SKM-1 (cell line): ENCODE measurements at regions not wholly inside any gene's neighbourhood (a gene's known extent, or its start where the extent isn't known, plus 50 kb on each side); places are given as distances from the start of the nearest gene placed in this dataset.
"Not testable (repeated sequence)": the region's sequence is repeated elsewhere in the genome, so short reads cannot be mapped to it uniquely, and the experiment has no call there.

Experiments used
- DNase-seq: peaks from one replicate; lab custom pipeline; 2025; ENCODE audit not compliant: unreplicated experiment; lab: John Stamatoyannopoulos, UW

- DNase-seq = no peak
Observed at GRCh38 chr11:38060136-38060535, 1462.1 kb upstream of the RAG2 start.

DNA sequence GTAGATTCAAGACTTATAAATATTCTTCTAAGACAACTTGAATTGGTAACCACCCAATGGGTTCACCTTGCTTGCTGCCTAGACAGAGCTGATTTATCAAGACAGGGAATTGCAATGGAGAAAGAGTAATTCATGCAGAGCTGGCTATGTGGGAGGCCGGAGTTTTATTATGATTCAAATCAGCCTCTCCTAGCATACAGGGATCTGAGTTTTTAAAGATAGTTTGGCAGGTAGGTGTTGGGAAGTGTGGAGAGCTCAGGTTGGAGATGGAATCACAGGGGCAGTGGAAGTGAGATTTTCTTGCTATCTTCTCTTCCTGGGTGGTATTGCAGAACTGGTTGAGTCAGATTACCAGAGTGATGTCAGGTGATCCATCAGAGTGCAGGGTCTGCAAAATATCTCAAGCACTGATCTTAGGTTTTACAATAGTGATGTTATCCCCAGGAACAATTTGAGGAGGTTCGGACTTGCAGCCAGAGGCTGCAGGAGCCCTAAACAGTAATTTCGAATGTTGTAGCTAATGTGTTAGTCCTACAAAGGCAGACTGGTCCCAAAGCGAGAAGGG is 1448.6 kb upstream of the RAG2 start:
- DNase-seq = no peak

DNA sequence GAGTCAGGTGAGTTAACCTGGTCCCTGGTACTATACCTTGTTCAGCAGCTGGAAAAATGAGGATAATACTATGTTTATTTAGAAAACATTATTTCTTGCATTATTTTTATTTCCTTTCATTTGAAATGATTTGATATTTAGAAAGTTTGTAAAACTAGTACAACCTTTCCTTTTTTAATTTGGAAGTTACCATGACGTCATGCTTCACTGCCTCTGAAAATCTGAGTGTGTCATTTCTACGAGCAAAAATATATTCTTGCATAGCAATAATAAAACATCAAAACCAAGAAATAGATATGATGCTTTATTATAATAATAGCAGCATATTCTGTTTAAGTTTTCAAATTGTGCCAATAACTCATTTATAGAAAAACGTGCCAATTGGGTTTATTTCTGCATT is 1445.0 kb upstream of the RAG2 start:
- DNase-seq = no peak

GRCh38 chr11:38038777-38039176 is 1440.7 kb upstream of the RAG2 start:
- no peak for DNase-seq

- DNase-seq = no peak
Observed at GRCh38 chr11:38019072-38019775, 1421.2 kb upstream of the RAG2 start.

GRCh38 chr11:38014405-38014804 is 1416.4 kb upstream of the RAG2 start:
- no peak for DNase-seq

GRCh38 chr11:38013157-38013556 is 1415.1 kb upstream of the RAG2 start:
- DNase-seq = no peak

GRCh38 chr11:38011496-38011895 is 1413.5 kb upstream of the RAG2 start:
- no peak for DNase-seq

DNA sequence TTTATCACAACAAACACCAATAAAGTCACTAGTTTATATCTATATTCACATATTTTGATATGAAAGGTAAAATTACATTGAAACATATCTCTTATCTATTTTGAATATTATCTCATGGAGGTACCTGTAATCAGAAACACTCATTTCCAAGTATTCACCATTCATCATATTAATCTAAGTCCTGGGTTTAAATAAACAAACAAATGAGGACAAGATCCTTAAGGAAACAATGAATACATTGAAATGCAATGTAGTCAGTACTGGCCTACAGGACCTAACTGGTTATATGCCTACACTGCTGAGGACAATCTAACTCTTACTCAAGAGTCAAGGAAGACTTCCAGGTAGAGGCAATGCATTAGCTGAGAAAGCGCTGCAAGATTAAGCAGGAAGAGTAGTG is 1411.9 kb upstream of the RAG2 start:
- DNase-seq = no peak

DNA sequence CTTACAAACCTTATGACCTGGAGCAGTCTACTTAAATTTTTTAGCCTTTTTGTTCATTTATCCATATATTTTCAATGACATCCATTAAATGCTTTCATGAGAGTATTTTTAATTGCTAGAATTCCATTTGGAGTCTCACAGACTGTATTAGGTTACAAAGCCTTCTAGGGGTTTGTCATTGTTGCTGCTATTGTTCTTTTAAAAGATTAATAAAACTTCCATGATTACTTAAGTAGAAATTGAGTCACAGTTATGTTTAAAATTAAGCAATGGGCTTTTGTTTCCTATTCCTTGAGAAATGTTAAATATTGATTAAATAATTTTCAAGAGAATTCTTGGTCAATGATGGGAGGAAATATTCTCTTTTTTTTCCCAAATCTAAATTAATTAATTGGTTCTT is 1408.4 kb upstream of the RAG2 start:
- no peak for DNase-seq

- DNase-seq = no peak
Observed at GRCh38 chr11:38005597-38005996, 1407.6 kb upstream of the RAG2 start.

DNA sequence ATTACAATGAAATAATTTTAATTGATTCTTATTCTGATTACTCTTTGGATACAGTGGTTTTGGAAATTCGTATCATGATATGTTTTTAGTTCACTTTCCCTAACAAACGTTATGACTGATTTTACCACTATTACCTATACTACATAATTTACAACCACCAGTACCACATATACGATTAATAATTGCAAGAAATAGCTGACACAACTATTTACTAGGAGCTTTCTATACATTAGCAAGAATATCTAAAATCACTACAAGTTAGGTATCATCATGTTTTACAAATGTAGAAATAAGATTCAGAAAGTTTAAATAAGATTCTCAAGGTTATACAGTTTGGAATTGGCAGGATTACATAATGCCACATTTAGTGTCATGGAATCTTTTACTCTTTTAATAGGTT is 1401.1 kb upstream of the RAG2 start:
- DNase-seq = no peak

DNA sequence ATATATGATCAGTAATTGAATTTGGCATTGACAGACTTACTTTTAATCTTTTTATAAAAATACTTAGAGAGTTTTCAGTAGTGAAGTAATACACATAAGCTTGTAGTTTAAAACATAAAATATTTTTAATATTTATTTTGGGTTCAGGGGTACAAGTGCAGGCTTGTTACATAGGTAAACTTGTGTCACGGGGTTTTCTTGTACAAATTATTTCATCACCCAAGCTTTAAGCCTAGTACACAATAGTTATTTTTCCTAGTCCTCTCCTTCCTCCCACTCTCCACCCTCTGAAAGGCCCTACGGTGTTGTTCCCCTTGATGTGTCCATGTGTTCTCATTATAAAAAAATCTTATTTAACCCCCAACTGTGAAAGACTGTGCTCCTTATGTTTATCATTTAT is 1397.8 kb upstream of the RAG2 start:
- DNase-seq = no peak

DNA sequence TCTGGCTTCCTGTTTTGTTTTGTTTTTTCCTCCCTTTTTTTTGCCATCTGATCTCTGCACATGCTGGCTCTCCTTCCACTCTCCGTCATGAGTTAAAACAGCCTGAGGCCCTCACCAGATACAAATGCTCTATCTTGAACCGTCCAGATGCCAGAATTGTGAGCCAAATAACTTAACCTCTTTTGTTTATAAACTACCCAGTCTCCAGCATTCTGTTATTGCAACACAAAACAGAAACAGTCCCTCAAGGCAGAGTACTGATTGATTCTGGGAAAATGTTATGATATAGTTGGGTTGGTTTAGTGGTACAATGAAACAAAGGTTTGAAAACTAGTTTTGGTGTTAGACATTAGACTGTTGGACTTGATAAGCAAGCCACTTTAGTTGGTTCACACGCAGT is 1390.0 kb upstream of the RAG2 start:
- DNase-seq = no peak

DNA sequence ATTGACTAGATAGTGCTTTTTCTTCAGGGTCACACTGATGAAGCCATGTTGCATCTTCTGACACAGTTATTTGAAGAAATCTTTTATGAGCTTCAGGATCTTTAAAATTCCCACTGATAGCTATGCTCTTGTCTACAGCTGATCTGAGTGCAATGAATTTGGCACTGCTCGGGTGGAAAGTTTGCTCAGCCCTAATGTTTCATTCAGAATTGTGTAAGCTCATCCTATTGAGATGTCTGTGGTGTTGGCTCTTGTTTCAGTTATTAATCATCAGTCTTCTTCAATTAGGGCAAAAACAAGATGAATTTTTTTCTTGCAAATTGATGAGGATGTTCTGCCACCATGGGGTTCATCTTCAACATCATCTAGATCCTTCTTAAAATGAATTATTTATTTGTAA is 1387.0 kb upstream of the RAG2 start:
- DNase-seq = no peak

DNA sequence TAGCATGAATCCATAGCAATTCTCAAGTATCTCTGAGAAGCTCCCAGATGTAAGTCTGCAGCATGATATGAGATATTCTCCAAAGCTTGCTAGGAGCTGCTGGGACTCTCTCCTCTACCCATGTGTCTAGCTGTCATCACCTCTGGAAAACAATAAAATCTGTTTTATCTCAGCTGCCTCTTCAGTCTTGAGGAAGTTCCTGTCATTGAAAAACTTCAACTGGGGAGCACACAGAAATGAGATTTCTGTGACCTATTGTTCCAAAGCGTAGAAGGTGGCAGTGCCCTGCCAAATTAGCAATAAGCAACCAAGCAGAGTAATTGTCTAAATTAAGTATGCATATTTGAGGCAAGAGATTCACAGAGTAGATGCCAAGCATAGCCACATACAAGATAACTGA is 1380.6 kb upstream of the RAG2 start:
- no peak for DNase-seq

GRCh38 chr11:37973941-37974340 is 1375.9 kb upstream of the RAG2 start:
- no peak for DNase-seq

DNA sequence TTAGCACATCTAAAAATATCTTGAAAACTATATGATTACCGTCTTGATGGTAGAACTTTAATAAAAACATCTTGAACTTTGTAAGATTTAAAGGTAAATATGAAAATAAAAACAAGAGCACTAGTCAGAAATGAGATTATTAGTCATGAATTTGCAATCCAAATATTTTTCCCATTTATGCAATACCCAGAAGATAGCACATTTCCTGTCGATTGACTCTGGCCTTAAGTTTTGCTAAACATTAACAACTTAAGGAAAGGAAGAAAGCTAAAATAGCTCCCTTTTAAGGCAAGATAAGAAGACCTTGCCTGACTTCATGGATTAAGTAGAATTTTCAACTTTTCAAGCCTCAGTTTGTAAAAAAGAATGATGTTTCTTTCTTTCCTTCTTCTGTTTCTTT is 1374.7 kb upstream of the RAG2 start:
- DNase-seq = no peak

DNA sequence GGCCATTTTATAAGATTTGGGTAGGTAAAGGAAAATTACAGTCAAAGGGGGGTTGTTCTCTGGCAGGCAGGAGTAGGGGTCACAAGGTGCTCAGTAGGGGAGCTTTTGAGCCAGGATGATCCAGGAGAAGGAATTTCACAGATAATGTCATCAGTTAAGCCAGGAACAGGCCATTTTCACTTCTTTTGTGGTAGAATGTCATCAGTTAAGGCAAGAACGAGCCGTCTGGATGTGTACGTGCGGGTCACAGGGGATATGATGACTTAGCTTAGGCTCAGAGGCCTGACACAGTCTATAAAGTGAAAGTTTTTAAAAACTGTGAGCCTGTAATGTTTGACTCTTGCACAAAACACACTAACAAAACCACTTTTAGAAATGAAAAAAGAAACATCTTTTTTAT is 1371.3 kb upstream of the RAG2 start:
- DNase-seq = not testable (repeated sequence)

DNA sequence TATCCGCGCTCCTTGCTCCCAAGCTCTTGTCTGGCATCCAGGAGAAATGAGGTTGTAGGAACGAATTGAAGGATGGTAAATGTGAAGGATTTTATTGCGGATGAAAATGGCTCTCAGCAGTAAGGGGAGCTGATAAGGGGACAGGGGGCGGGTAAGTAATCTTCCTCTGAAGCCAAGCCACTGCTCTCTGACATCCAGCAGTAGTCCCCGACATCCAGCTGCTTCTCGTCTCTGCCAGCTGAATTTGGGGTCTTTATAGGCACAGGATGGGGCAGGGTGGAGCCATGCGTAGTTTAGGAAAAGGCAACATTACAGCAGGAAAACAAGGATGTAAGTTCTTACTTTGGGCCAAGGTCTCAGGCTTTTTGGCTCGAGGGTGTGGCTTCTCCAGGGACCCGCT is 1370.1 kb upstream of the RAG2 start:
- DNase-seq = no peak

- DNase-seq = no peak
Observed at GRCh38 chr11:37967635-37968034, 1369.6 kb upstream of the RAG2 start.

GRCh38 chr11:37963440-37963839 is 1365.4 kb upstream of the RAG2 start:
- no peak for DNase-seq

GRCh38 chr11:37957717-37958116 is 1359.7 kb upstream of the RAG2 start:
- DNase-seq = no peak
